Activated CD4-positive, CD25-positive, alpha-beta regulatory T cell treated with anti-CD3 and anti-CD28 coated beads, Interleukin-2, amount 50 U/mL, for 24 hours (primary cell): ENCODE measurements at regions not wholly inside any gene's neighbourhood (a gene's known extent, or its start where the extent isn't known, plus 50 kb on each side); places are given as distances from the start of the nearest gene placed in this dataset.

ENCODE experiments used
- ATAC-seq, 2 donors: fragments of 150-1000 bp; cut with Tn5 transposase; one replicate each; pipeline ENCODE4 v1.10.0; 2021; ENCODE audit warnings: mild to moderate bottlenecking in 1 of 2, moderate library complexity in 1 of 2

DNA sequence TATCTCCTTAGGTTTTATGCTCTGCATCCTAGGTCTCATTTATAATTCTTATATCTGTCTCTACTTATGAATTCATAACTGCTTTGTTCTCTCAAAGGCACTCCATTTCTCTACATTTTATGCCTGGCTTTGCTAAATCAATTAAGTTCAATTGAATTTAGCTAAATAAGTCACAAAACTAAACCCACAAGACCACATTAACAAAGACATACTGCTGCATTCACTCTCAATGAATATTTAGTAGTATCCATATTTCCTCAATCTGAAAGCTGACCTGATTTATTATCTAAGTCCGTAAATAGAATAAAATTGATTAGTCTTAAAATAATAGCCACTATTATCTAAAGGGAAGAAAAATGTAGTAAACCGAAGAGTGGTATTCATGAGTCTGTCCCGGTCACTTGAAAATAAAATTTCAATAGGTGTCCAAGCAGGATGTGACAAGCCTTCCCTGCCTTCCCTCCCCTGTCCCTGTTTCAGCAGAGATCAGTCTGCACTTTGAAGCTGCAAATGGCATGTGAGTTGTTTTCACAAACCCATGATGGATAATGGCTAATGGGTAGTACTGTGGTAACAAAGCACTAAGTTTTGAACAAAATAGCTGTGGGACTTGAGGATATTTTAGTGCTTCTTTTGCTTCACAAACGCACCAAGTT, 295.0 kb upstream of the NCAM2 start:
- no peak for ATAC-seq

DNA sequence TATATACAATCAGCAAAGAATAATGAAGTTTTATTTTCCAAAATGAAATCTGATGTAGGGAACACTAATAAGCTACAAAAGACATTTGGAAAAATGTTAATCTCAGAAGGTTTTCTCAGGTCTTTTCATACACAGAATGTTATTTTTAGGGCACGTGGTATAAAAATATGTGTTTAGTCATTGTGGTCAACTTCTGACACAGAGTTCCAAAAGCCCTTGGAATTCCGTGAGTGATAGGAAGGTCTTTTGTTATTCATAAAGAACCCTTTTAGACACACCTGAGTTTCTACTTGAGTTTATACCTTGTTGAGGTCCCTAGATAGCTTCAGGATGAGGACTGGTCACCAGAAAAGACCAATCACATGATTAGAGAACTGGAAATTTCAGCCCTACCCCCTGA, 277.6 kb upstream of the NCAM2 start:
- no peak for ATAC-seq

DNA sequence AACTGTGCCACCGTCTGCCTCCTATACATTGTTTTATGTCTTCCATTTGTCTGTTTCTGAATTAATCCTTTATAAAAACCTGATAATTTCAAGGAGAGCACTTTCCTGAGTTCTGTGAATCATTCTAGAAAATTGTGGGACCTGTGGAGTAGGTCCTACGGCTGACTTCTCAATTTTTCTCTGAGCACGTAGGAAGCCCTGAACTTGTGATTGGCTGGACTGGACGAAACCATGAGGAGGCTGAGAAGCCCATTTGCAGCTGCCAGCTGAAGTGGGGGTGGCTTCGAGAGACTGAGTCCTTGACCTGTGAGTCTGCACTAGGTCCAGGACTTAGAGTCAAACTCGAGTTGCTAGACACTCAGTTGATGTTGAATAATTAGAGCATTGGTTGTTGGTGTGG, 277.1 kb upstream of the NCAM2 start:
- no peak for ATAC-seq

DNA sequence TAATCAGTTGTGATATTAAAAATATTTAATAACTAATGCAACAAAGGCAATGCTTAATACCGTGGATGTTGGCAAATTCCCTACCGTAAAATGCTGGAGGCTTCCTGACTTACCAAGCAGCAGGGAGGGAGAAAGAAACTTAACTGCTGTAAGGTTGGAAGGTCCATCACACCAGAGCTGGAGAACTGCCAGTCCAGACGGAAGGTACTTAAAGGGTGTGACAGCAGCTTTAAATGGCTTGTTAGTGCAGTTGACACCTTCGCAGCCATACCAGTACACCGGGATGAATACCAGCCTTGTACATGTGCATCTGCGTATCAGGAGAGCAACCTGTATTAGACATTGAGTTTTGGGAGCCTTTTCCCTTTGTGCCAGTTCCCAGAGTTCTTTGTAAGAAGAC, 269.5 kb upstream of the NCAM2 start:
- no peak for ATAC-seq

DNA sequence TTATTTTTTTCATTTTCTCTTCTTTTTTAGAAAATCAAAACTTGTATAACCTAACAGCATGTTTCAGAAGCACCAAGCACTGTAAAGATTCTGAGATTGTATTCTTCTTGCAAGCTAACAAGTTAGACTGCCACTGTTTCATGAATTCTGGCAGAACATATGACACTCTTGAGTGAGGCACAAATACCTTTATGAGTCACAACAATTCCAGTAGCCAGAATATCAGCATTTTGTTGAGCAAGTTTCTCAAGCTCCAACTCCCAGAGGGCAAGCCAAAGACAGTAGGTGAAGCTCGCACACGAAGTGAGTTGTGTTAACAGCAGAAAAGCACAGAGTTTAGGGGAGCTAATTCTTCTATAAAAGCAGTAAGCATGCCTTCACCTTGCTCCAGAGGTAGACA, 268.8 kb upstream of the NCAM2 start:
- ATAC-seq = no peak

DNA sequence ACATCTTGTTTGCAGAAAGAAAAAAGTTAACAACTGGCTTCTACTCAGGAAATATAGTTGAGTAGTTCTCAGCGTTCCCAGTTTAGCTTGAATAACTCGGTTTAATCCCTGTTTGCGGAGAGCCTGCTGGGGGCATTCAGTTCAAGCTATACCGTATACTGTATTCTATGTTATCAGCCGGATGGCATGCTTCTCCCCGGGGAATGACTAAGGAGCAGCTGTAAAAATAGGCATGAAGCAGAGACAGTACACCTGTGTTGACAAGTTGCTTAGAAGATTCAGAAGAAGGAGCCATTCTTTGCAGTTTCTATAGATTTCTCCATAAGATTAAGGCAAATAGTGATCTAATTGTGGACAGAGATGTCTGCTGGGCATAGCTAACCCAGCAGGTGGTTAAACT, 267.8 kb upstream of the NCAM2 start:
- no peak for ATAC-seq

DNA sequence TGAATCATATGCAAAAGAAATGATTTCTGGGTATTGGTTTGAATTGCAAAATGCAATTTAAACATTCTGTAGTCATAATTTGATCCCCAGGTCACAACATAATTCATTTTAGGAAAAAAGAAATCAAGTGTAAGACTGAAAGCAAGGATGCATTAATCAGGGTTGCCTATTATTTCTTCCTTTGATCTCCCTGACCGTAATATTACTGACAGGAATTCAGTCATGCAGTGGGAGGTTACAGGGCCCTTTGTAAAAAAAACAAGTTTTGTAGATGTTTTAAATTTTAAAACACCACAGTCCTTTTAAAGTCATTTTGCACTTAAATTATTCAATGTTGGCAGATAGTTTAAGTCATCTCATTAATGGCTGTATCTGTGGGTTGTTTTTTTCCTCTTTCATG, 263.0 kb upstream of the NCAM2 start:
- no peak for ATAC-seq

DNA sequence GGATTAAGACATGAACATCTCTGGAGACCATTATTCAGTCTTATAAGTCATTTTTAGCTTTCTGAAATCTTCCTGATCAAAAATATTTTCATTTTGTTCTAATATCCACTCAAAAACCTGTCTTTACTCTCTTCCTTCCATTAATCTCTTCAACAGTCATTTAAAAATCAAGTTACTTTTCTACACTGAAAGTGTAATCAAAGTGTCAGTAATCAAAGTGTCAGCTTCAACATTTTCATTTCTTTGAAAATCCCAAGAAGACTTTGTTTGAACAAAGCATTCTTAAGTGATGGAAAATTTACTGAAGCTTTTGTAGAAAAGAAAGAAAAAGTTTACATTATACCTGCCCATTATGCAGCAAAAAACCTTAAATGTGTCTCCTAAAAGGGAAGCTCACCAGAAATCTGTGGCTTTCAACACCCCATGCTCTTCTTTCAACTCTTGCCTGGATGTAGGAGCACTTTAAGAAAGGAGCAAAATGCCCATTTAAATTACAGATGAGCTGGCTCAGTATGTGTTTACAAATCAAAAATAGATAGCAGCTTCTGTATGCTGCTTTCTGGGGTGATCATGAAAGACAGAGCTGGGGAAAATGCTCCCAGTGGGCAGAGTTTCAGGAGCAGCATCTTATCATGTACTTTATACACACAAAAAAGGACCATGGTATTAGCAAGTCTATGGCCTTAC, 260.8 kb upstream of the NCAM2 start:
- no peak for ATAC-seq

DNA sequence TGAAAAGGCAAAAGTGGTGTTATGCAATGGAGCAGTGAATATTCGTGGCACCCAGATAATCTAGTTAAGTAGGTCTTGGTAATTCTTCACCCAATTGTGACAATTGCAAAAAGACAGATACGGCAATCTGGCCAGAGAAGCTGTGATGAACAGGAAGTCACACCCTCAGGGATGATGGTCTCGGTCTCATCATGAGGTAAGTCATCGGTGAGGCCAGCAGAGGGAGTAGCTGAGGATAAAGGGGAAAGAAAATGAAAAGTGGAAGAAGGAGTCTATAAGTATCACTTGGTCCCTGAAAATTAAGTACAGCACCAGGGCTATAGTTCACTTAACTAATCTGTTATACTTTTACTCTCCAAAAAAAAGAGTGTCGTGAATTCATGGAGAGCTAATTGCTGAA, 258.8 kb upstream of the NCAM2 start:
- ATAC-seq = no peak

DNA sequence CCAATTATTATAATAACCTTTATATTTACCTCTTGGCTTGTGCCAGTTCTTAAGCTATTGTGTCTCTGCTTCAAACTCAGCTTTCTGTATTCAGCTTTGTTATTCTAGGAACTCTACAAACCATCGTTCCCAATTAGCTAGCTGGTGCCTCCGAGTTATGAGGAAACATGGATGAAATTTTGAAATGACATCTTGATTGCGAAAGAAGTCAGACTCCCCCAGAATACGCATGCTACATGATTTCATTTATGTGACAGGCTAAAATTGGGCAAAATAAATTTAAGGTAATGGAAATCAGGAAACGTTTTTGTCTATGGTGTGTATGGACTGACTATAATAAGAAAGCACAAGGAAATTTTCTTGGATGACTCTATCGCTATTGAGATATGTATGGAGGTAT, 256.8 kb upstream of the NCAM2 start:
- no peak for ATAC-seq

DNA sequence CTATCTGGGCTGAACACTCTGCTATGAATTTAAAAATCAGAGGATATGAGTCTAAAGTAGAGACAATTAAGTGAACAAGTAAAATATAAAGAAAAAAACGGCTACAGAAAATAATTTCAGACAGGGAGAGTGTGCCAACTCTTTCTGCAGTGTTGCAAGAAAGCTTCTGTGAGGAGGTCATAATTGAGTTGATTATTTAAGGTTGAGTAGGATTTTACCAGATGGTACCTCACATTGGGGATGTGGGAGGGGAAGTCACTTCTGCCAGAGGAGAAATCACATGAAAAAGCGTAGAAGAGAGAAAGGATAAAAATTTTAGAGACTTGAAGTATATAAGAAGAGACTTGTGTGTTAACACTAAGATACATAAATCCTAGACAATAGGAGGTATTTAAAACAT, 238.0 kb upstream of the NCAM2 start:
- ATAC-seq = no peak

DNA sequence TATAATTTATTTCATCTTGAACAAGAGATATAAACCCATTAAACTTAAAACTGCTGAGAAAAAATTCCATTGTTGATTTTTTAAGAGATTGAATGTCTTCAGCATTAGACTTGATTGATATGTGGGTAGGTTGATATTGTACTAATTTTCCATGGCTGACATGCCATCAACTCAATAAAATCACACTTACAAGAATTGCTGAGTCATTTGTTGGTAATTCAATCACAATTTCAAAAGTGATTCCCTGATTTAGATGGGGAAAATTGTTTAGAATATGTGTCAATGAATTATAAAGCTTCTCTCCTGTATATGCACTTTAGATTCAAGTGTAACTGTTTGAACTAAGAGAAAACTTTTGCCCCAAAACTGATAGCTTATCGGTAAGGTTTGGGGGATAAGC, 223.5 kb upstream of the NCAM2 start:
- no peak for ATAC-seq

DNA sequence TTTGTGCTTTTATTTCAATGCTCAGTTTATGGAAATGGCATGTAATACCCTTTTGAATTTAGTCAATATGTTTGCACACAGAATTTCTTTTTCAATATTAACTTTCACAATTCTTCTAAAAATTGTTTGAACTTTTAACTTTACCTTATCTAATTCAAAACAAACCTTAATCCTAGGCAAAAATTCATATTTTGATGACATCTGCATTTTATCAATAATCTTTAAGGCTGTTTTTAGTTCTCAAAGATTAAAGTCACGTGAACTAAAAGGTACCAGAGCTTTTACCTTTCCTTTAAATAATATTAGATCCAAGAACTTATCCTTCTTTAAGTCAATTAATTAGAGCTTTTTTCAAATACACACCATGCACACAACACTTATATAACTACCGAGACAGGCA, 218.9 kb upstream of the NCAM2 start:
- no peak for ATAC-seq

DNA sequence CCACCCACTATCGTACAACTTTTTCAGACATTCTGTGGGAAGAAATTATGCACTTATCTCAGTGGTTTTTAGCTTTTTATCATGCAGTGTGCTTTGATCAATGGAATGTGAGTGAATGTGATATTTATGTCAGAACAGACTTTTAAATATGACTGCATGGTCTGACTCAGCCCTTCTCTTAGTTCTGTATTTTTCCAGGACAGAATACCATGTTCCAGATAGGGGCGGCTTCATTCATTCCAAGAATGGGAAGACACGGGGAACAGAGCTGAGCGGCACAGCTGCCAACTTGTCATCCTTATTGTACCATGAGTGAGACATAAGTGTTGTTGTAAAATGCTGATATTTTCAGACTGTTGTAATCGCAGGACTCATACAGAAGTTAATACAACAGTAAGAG, 214.6 kb upstream of the NCAM2 start:
- ATAC-seq = no peak

DNA sequence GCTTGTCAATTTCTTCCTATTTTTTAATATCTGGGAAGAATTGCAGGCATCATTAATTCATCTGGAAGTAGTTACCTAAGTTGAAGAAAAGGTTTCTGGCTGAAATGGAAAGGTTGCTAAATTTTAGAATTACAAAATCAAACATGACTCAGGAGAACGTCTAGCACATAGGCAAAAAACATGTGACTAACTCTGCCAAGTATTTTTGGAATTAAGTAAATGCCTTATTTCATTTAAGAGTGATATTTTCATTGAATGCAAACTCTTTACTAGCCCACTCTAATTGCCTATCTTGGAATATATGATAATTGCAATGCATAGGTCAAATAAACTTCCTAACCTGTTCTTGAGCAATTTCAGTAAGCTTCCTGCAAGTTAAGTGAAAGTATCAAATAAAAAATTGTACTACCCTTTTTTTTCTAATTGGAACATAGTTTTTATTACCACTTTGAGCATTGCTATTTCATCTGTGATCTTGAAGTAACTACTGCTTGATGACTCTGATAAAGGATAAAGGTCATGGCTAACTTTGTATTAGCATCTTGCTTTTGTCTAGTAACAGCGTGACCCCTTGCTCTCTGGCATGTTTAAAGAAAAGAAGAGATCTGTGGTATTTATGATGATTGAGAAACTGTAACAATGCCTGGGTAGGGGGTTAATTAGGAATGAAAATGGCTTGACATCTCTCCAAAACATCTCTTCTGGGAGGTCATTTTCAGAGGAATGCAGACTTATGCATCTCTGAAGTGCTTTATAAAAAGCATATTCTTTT, 208.3 kb upstream of the NCAM2 start:
- ATAC-seq = no peak

DNA sequence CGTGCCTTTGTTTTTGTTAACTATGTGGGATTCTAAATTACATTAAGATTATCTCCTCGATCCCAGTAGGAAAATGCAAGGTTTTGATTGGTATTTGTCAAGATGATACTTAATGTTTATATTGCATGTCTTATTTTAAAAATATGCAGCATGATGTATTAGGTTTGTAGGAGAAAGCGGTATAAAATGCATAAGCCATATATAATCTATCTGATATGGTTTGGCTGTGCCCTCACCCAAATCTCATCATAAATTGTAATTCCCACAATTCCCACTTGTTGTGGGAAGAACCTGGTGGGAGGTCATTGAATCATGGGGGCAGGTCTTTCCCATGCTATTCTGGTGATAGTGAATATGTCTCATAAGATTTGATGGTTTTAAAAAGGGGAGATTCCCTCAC, 198.1 kb upstream of the NCAM2 start:
- ATAC-seq = no peak

DNA sequence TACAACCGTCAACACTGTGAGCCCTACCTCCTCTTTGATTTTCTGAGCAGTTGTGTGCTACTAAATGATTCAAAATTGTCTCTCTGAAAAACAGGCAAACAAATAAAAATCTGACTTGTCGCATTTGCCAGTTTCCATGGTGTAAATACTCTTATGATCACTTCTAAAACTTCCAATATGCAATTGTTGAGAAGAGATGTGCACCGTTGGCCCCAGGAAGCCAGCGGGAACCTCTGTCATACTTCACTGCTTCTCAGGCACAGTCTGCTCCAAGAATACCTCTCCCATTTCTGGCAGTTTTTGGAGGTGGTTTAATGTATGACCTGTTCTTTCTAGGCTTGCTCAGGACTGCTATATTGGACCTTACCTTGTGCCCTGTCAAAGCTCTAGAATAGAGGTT, 196.0 kb upstream of the NCAM2 start:
- ATAC-seq = no peak

DNA sequence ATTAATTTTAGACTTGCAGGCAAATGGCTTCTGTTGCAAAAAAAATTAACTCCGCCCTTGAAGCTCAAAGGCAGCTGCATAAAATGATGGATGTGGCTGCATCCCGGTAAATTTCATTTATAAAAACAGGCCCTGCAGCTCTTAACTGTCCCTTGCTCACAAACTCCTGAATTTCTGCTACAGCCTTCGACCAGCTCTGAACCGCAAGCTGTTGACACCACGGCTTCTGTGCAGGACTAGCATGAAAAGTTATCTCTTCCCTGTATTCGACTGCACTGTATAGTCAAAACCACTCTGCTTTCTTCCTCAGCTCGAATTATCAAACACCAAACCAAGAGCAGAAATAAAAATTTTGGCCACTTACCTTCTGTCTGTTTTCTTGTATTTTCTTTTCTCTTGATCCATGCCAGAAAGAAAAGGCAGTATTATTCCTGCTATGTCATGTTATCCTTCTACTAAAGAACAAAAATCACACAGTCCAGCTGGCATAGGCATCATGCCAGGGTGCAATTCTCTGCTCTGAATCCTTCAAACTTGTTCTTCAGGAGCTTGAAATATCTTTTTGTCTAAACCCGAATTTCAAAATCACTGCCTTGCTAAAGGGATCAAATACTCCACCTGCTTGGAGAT, 195.5 kb upstream of the NCAM2 start:
- no peak for ATAC-seq

DNA sequence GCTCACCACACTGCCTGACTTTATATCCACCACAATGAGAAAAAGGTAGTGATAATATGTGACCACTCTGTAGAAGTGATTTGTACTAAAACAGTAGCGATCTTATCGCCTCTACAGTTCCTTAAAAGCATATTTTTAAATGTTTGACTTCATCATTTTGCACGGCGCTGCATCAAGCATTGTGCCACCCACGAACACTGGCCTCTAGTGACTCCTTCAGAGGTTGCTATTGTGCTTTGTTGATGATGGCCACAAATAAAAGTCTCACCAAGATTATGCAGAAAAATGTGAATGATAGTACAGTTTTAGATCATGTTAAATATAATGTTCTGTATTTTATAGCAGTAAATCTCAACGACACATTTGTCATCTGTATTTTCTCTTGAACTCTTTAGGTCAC, 186.5 kb upstream of the NCAM2 start:
- ATAC-seq = no peak

DNA sequence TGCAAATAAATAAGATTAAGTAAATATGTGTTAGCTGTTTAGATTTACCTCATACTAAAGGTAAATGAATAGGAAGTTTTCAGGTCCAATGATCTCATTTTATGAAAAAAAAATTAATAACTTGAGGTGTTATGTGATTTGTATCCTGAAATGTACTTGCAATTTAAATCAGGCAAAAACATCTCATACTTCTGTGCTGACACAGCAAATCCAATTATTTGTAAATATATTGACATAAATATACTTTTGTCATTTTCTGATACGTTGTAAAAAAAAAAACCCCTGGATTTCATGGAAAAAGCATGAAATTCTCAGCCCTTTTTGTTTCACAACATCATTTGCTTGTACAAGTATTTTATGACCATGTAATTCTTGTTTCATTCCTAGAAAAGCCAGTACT, 184.1 kb upstream of the NCAM2 start:
- ATAC-seq = no peak

DNA sequence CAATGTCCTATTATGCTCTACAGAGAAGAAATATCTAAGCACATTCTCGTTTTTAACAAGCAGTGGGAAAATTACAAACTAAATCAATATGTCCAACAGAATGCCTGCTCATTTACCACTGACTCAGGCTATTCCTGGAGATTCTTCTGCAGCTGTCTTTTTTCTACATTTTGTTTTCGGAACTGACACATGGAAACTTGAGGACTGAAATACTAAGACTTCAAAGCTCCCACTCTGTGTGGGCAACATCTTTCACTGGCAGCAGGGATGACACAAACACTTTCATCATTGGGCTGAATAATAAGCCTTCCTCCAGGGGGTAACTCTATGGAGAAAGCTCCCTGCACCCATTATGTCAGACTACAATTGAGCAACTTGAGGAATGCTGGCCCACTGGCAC, 175.5 kb upstream of the NCAM2 start:
- no peak for ATAC-seq

DNA sequence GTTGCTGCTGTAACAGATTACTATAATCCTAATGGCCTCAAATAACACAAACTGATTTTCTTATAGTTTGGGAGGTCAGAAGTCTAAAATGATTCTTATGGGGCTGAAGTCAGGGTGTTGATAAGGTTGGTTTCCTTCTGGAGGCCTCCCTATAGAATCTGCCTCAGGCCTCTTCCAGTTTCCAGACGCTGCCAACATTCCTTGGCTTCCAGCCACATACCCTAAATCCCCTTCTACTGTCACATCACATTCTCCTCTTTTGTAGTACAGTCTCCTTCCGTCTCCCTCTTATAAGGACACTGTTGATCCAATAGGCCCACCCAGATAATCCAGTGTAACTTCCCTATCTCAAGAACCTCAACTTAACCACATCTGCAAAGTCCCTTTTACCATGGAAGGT, 145.3 kb upstream of the NCAM2 start:
- ATAC-seq = no peak

DNA sequence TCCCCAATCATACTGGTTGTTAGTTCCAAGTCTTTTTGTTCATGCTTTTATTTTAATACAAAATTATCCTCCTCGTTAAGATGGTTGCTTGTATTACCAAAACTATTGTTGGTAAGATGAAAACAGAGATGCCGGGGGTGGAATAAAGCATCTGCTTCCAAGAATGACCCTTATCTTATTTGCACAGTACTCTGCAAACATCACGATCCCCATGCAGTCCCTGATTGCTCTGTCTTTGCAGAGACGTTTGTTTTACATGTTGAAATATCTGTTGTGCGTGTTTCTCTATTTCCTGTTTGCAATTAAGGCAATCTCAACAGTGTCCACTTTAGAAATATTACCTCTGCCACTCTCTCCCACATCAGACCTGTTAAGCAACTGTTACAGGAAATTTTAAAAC, 141.3 kb upstream of the NCAM2 start:
- ATAC-seq = no peak

DNA sequence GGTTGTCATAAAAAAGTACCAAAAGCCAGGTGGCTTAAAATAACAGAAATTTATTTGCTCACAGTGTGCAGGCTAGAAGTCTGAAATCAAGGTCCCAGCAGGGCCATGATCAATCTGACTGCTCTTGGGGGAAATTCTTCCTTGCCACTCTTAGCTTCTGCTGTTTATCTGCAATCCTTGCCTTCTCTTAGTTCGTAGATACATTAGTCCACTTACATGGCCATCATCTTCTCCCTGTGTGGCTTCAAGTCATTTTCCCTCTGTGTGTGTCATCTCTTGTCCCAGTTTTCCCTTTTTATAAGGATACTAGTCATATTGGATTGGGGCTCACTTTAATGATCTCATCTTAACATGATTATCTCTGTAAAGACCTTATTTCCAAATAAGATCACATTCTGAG, 124.0 kb upstream of the NCAM2 start:
- ATAC-seq = no peak
